ENCODE measurements at regions not wholly inside any gene's neighbourhood (a gene's known extent, or its start where the extent isn't known, plus 50 kb on each side); places are given as distances from the start of the nearest gene placed in this dataset.

GRCh38 chr6:29884261-29884660, 56.6 kb downstream of the HLA-G start:
- intact Hi-C loops (cut with micrococcal nuclease): no loop called here

- intact Hi-C loops (cut with micrococcal nuclease): loop anchor here (5.0 kb wide), 3 partner anchors 81 to 1471 kb away; partner anchors contain the start of genes HLA-B and POLR1H
These were observed 55.6 kb upstream of the HLA-A start for GRCh38 chr6:29886701-29887100.

GRCh38 chr6:29887330-29887818, 55.0 kb upstream of the HLA-A start:
- intact Hi-C loops (cut with micrococcal nuclease): loop anchor here (5.0 kb wide), 3 partner anchors 80 to 1470 kb away; partner anchors contain the start of genes HLA-B and POLR1H

GRCh38 chr6:29887819-29888776, 54.2 kb upstream of the HLA-A start:
- intact Hi-C loops (cut with micrococcal nuclease): loop anchor here (2.0 to 5.0 kb wide), 5 partner anchors 39 to 1469 kb away; partner anchors contain the start of genes HLA-A, HLA-B and POLR1H
